Activated CD8-positive, alpha-beta memory T cell treated with anti-CD3 and anti-CD28 coated beads for 4 hours (primary cell): ENCODE measurements at regions not wholly inside any gene's neighbourhood (a gene's known extent, or its start where the extent isn't known, plus 50 kb on each side); places are given as distances from the start of the nearest gene placed in this dataset.

Source experiments
- DNase-seq, 2 donors: peaks; one replicate each; pipeline ENCODE4 v3.0.0-alpha.2; 2020; ENCODE audit warnings: low read depth in 2 of 2

DNA sequence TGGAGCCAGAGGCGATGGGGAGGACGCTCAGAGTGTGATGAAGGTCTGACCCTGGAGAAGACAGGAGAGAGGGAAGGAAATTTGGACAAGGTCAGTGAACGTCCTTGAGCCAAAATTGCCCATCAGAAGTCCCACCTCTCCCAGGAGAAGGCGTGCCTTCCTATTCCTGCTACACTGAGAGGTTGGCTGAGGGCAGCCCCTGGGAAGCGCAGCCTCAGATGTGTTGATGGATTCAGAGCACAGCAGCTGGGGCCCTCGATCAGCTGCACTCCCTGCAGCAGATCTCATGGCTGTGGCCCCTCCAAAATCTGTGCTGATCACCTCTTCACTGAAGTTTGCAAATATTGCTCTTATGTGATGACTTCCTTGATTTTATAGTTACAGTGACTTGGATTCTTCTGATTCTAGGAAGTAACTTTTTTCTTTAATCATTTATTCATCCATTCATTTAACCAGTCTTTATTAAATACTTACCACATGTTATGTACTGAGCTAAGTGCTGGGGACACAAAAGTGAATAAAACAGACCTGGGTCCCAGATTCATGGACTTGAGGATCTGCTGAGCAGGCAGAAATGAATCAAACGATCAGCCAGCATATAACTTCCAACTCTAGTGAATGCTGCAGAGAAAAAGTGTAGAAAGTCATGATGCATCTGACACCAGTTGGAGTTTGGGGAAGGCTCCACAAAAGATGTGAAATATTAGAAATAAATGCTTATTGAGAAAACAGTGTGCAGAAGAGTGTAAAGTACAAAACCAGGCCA lies 69.6 kb upstream of the ARMC2 start:
- DNase-seq = no peak

DNA sequence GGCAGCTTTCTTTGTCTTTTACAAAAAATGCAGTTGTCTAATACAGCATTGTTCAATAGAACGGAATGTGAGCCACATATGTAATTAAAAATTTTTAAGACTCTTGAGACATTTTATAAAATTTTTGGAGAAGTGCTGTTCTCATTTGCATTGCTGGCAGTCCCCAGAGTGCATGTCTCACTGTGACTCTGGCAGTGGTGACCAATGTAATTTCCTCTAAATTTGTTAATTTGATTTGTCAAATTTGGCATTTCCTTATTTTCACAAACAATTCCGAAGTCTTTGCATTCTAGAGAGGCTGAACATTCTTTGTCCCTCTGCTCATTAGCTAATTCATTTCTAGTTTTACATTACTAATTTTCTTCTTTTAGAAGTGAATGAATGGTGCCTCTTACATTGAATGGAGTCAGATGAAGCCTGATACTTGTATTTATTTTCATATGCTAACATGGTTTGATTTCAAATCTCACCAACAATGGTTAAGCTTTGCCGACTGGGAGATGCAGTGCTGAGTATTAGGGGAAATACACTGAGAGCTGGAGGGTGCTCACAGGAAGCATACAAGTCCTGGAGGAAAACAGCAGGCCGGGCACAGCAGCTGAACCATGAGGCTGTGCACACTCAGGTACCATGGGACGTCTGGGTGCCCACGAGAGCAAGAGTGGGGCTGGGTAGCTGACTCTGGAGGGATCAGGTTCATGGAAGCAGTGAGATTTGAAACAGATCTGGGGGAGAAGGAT lies 68.5 kb upstream of the ARMC2 start:
- no peak for DNase-seq

DNA sequence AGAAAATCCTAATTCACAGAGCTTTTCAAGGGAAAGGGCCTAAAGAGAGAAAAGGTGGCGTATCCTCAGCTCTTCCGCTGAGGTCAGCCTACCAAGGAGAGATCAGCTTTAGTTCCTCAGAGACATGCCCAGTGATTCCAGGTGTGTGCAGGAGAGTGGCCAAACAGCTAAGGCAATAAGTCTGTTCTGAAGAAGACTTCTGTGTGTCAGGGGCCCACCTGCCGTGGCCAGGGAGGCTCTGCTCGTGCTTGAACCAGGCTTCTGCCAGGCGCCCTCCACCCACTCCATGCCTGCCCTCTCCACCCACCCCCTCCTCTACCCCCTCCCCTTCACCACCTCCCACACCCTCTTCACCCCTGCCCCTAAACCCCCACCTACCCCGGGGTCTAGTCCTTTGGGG lies 67.4 kb upstream of the ARMC2 start:
- no peak for DNase-seq

DNA sequence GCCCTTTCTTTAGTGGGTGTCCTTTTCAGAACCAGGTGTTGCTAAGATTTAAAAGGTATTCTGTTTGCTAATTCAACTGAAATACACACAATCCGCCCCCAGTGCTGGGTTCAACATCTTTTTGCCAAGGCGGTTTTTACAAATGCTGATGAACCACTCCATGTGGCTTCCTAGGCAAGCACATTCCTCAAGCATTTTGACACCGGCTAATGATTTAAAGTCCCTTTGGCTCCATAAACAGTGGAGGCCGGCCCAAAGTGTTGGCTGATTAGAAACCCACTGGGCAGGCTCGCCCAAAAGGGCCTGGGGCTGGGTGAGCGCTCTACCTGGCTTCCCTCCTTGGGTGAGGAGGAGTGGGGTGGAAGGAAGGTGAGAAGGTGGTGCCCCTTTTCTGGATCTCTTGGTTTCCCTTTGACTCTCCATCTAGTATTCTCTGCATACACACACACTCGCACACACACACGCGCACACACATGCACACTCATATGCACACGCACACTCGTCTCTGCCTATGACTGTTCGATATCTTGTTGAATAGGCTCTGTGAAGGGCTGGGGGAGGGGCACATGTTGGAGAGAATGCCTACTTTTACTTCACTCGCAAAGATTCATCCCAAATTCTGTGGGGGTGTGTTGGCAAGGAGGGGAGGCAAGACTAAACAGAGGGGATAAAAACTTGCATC lies 66.7 kb upstream of the ARMC2 start:
- DNase-seq = no peak

DNA sequence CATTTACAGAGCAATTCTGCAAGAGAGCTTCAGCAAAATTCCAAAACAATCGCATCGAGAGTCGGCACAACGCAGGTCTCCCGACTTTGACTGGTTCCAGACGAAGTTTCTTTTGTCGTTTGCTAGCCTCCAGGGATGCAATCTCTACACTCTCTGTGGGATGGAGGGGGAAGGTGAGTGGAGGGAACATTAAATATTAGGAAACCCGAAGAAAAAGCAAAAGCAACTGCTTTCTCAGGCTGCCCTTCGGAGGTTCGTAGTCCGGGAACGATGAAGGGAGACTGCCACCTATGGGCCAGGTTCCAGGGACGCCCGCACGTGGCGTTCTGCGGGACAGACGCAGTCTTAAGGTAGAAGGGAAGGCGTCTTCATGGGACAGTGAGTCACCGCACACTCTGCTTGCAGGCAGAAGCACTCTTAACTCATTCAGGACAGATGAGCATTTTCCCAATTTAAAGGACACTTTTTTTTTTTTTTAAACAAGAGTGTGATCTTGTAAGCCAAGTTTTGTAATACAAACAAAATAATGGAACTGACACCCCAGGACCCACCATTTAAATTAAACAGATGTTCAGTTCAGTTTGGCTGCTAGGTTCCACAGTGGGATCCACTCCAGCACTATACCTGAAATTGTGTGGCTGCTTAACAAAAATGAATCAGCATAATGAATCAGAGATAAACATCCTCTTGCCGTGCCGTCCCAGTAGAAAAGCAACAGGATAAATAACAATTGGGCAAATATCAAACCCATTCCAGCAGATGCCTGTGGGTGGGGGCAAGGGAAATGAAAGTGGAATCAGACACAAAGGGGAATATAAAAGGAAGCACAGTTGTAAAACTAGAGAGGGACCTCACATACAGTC lies 65.8 kb upstream of the ARMC2 start:
- peak; percentile 47 to 58 for DNase-seq

DNA sequence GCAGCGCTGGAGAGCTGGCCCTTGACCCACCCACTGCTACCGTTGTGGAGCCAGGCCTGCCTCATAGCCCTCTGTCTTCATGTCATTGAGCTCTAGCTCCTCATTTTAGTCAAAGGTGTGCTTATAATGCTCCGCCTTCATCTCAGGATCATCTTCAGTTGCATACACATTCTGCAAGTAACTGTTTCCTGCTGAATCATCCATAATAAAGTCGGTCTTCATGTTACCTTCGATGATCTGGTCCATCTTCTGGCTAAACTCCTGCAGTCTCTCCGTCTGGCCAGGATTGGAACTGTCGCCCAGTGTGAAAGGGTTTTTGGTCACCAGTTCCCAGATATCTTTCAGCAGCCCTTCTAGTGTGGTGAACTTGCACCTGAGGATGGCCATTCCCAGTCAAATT lies 62.6 kb upstream of the ARMC2 start:
- no peak for DNase-seq

DNA sequence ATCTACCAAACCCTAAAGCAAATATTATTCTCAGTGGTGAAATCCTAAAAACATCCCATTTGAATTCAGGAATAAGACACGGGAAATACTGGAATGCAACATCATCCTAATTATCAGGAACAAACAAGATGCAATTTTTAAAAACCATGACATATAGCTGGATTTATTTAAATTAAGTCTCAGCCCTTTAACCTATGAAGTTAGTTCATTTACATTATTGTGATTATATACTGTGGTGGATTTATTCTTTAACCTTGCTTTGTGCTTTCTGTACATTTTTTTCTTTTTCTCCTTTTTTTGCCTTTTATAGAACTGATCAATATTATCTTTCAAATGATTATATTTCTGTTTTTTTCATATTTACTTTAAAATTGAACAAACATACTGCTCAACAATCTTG lies 59.8 kb upstream of the ARMC2 start:
- no peak for DNase-seq

DNA sequence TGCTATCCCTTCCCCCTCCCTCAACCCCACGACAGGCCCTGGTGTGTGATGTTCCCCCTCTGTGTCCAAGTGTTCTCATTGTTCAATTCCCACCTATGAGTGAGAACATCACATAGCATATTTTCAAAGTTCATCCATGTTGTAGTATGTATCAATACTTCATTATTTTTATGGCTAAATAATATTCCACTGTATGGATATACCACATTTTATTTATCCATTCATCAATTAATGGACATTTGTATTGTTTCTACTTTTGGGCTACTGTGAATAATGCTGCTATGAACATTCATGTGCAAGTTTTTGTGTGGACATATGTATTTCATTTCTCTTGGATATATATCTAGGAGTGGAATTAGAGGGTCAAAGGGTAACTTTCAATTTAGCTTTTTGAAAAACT lies 58.7 kb upstream of the ARMC2 start:
- DNase-seq = no peak

DNA sequence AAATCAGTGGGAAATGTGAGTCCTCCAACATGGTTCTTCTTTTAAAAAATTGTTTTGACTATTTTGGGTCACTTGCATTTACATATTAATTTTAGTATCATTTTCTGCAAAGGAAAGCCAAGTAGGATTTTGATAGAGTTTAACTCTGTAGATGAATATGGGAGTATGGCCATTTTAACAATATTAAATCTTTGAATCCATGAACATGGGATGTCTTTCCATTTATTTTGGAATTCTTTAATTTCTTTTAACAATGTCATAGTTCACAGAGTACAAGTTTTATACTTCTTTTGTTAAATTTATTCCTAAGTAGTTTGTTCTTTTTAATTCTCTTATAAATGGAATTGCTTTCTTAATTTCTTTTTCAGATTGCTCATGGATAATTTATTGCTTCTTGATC lies 56.5 kb upstream of the ARMC2 start:
- no peak for DNase-seq

DNA sequence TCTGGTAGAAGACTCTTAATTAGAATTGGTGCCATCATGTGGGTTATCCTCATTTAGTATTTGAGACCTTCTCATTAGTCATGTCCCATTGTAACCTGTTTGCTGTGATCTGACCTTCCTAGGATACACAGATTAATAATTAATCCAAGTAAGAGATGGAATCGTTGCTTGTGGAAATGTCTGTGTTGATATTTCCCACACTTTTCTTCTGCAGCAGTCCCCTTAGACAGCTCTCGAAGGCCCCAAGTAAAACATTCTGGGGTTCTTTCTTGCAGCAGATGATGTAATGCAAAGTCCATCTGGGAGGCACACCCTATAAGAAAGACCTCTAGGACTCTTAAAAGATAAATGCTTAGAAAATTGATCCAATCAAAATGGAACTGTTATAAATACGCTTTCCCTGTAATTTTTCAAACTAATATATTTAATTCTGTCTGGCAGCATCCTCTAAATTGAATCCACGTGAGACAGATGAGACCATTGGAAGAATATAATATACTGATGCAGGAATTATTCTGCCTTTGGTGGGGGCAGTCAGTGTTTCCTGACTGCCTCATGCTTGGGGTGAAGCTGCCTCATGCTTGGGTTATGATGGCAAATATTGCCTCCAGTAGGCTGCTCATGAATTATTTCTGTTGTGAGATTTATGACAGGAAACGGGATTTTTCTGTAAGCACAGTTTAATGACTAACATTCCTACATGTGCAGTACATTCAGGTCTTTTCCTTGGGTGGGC lies 54.5 kb upstream of the ARMC2 start:
- DNase-seq = no peak

DNA sequence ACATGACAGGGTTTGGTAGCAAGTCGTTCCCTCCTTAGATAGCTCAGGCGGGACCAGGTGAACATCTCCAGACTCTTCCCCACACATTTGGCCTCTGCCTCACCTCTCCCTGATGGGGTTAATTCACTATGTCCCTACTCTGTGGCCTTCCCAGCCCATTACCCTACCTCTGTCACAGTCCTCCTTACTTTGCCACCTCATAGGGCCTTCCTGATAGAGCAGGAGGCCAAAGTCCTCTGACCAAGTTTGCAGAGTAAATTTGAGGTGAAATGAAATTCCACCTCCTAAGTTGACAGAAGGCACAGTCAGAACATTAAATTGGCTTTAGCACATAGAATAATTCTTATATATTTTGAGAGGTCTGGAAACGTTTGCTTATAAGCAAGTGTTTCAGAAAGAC lies 53.1 kb upstream of the ARMC2 start:
- no peak for DNase-seq

DNA sequence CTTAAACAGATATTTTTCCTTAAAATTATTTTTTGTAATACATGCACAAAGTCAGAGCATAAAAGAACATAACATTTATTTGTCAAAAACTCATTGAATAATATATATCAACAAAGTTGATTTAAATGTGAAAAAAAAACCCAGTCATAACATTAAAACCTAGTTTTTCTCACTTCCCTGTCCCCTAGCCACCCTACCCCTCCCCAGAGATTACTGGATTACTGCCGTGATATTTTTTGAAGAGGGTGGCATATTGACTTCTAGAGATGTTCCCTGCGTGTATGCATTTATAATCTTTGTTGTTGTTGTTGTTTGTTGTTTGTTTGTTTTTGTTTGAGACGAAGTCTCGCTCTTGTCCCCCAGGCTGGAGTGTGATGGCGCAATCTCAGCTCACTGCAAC lies 52.4 kb upstream of the ARMC2 start:
- no peak for DNase-seq

DNA sequence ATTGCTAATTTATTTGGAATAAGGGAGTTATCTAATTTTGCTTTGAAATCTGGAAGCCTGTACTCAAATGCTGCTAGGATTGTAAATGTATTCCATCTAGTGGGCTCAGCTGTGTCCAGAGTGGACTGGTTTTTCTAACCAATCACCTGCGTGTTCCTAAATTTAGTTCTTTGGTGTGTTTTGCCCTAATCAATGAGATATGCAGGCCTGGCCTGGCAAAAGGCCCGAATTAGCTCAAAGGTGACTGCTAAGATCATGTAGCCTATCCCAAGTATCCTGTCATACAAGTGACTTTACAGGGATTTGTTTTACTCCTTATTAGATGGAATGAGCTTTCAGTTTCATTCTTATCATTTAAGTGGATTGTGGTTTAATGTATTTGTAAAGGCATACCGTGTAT lies 51.3 kb upstream of the ARMC2 start:
- DNase-seq = no peak

DNA sequence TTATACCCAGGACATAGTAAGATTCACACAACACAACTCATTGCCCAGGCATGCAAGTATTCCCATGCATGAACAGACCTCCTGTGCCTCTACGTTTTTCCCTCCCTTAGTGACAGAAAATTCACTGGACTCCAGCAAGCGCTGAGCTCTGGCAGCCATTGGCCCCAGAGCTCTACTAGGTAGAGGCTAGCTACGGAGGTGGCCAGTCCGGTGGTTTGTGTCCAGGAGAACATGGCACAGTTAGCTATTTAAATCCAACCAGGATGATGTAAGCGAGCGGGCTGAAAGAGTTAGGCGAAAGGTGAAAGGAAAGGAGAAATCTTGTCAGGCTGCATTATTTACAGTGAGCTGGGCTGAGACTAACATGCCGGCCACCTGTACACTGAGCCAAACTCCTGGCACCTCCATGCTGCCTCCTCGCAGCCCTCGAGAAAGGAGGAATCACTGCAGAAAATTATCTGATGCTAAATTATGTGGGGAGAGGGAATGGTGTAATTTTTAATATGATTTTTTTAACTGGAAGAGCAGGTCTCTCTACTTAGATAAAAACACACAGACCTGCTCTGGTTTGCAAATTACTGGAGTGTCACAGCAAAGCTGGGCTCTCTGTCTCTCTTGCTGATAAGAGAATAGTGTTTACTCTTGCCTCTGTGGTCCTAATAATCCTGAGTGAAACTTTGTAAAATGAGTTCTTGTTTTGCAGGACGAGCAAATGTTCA lies 50.1 kb upstream of the ARMC2 start:
- DNase-seq = no peak
